PFSK-1 (cell line): ENCODE measurements at regions not wholly inside any gene's neighbourhood (a gene's known extent, or its start where the extent isn't known, plus 50 kb on each side); places are given as distances from the start of the nearest gene placed in this dataset.

ENCODE experiments used
- FOXP2 ChIP-seq: optimal IDR thresholded peaks from 2 replicates; pipeline ENCODE3; 2011; ENCODE audit warnings: borderline replicate concordance, control low read depth, inconsistent platforms; ENCODE audit not compliant: insufficient read depth; ENCODE audit errors: extremely low read length, extremely low read depth
- POLR2AphosphoS5 ChIP-seq: IDR thresholded peaks from 2 replicates; pipeline ENCODE4 v1.6.1; 2012; ENCODE audit warnings: low read depth, mild to moderate bottlenecking, control low read depth, low read length, moderate library complexity
- REST ChIP-seq, 2 experiments: IDR thresholded peaks; 2 replicates each; pipeline versions ENCODE4 v1.6.1 to v1.8.0; 2011 to 2012; ENCODE audit warnings: low read depth in 2 of 2, low read length in 2 of 2, control low read depth in 1 of 2, inconsistent platforms in 1 of 2, mild to moderate bottlenecking in 1 of 2, moderate library complexity in 1 of 2; ENCODE audit not compliant: insufficient read depth in 1 of 2
- SIN3A ChIP-seq: IDR thresholded peaks from 2 replicates; pipeline ENCODE4 v1.6.1; 2012; ENCODE audit warnings: mild to moderate bottlenecking, low read length, moderate library complexity, borderline replicate concordance; ENCODE audit not compliant: insufficient read depth
- TAF1 ChIP-seq: IDR thresholded peaks from 2 replicates; pipeline ENCODE4 v1.6.1; 2012; ENCODE audit warnings: low read length, control low read depth, borderline replicate concordance; ENCODE audit not compliant: insufficient read depth

- TF ChIP-seq TAF1 (no peak), SIN3A (no peak), REST (IDR thresholded peaks at IDR 0.05; ENCODE audit: insufficient read depth in 1 of 2, low read depth in 2 of 2, low read length in 2 of 2) (no peak), FOXP2 (no peak), POLR2AphosphoS5 (no peak)
These were observed 957.8 kb upstream of the GJE1 start for GRCh38 chr6:141174932-141175331.

- TF ChIP-seq SIN3A (no peak), POLR2AphosphoS5 (no peak), TAF1 (no peak), REST (IDR thresholded peaks at IDR 0.05; ENCODE audit: insufficient read depth in 1 of 2, low read depth in 2 of 2, low read length in 2 of 2) (no peak), FOXP2 (no peak)
These were observed 959.2 kb upstream of the GJE1 start for GRCh38 chr6:141173529-141173928.

GRCh38 chr6:141169419-141169818, 963.3 kb upstream of the GJE1 start:
- TF ChIP-seq REST (IDR thresholded peaks at IDR 0.05; ENCODE audit: insufficient read depth in 1 of 2, low read depth in 2 of 2, low read length in 2 of 2) (no peak), SIN3A (no peak), FOXP2 (no peak), TAF1 (no peak), POLR2AphosphoS5 (no peak)

- no peak for TF ChIP-seq POLR2AphosphoS5
- TF ChIP-seq REST (IDR thresholded peaks at IDR 0.05; ENCODE audit: insufficient read depth in 1 of 2, low read depth in 2 of 2, low read length in 2 of 2): no peak
- TF ChIP-seq TAF1: no peak
- TF ChIP-seq SIN3A: no peak
- TF ChIP-seq FOXP2: no peak
These were observed 964.8 kb upstream of the GJE1 start for GRCh38 chr6:141167945-141168344.

- no peak for TF ChIP-seq TAF1
- TF ChIP-seq FOXP2: no peak
- no peak for TF ChIP-seq POLR2AphosphoS5
- no peak for TF ChIP-seq SIN3A
- TF ChIP-seq REST (IDR thresholded peaks at IDR 0.05; ENCODE audit: insufficient read depth in 1 of 2, low read depth in 2 of 2, low read length in 2 of 2): no peak
These were observed 967.6 kb upstream of the GJE1 start for GRCh38 chr6:141165002-141165665.
